Endothelial cell of umbilical vein (primary cell): ENCODE measurements at regions not wholly inside any gene's neighbourhood (a gene's known extent, or its start where the extent isn't known, plus 50 kb on each side); places are given as distances from the start of the nearest gene placed in this dataset.

ENCODE experiments used
- EZH2 ChIP-seq: IDR thresholded peaks from 2 replicates; pipeline ENCODE4 v1.6.1; 2012; ENCODE audit warnings: borderline replicate concordance, low read depth, mild to moderate bottlenecking, moderate library complexity, low read length, inconsistent platforms; ENCODE audit not compliant: severe bottlenecking
- POLR2A ChIP-seq: IDR thresholded peaks from 2 replicates; pipeline ENCODE4 v1.6.1; 2012; ENCODE audit warnings: low read depth, mild to moderate bottlenecking, control low read depth, low read length
- TF ChIP-seq, protein P1 (sequence below), 2 donors: IDR thresholded peaks; 1 replicate in 1 of 2; 2 replicates in 1 of 2; pipeline ENCODE4 v1.5.1; 2011; ENCODE audit warnings: low read length in 2 of 2, mild to moderate bottlenecking in 2 of 2, moderate library complexity in 2 of 2, control low read depth in 1 of 2, inconsistent platforms in 1 of 2, low read depth in 1 of 2; ENCODE audit not compliant: insufficient read depth in 1 of 2; ENCODE audit errors: extremely low read depth in 1 of 2

DNA sequence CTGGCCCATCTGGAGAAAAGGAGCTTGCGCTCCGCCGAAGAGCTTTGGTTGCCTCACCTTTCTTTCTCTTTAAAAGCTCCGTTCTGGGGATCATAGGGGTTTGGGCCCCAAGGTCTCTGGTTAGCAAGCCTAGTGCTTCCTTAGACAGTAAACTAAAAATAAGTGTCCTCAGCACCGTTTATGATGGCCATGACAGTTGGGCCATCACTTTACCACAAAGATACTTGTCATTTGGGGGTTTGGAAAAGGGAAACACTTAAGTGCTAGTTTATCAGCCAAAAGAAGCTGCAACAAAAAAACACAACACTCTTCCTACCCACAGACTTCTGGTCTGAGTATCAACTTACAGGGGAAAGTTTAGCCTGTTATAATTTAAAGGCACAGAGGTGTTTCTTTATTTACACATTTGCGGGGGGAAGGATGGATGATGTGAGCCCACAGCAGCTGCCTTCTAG lies 88.4 kb upstream of the CD44 start:
- TF ChIP-seq POLR2A, result no peak
- TF ChIP-seq, protein P1, sequence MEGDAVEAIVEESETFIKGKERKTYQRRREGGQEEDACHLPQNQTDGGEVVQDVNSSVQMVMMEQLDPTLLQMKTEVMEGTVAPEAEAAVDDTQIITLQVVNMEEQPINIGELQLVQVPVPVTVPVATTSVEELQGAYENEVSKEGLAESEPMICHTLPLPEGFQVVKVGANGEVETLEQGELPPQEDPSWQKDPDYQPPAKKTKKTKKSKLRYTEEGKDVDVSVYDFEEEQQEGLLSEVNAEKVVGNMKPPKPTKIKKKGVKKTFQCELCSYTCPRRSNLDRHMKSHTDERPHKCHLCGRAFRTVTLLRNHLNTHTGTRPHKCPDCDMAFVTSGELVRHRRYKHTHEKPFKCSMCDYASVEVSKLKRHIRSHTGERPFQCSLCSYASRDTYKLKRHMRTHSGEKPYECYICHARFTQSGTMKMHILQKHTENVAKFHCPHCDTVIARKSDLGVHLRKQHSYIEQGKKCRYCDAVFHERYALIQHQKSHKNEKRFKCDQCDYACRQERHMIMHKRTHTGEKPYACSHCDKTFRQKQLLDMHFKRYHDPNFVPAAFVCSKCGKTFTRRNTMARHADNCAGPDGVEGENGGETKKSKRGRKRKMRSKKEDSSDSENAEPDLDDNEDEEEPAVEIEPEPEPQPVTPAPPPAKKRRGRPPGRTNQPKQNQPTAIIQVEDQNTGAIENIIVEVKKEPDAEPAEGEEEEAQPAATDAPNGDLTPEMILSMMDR (IDR thresholded peaks at IDR 0.05; ENCODE audit: extremely low read depth in 1 of 2, insufficient read depth in 1 of 2, low read depth in 1 of 2, low read length in 2 of 2), result no peak
- no peak for TF ChIP-seq EZH2
